DMS53 treated with DMSO at 0.1 percent for 48 hours (cell line): ENCODE measurements at regions not wholly inside any gene's neighbourhood (a gene's known extent, or its start where the extent isn't known, plus 50 kb on each side); places are given as distances from the start of the nearest gene placed in this dataset.

Source experiments
- DNase-seq: peaks from one replicate; lab custom pipeline; 2025; ENCODE audit not compliant: unreplicated experiment; lab: John Stamatoyannopoulos, UW

GRCh38 chr11:80632691-80633090, 1191.9 kb upstream of the TENM4 start:
- no peak for DNase-seq

GRCh38 chr11:80632156-80632555, 1191.3 kb upstream of the TENM4 start:
- DNase-seq: no peak

GRCh38 chr11:80629466-80629865, 1188.6 kb upstream of the TENM4 start:
- DNase-seq: no peak

GRCh38 chr11:80627364-80627763, 1186.5 kb upstream of the TENM4 start:
- no peak for DNase-seq

GRCh38 chr11:80626721-80627120, 1185.9 kb upstream of the TENM4 start:
- no peak for DNase-seq

- no peak for DNase-seq
Measured at GRCh38 chr11:80625563-80625962, 1184.7 kb upstream of the TENM4 start.

- no peak for DNase-seq
Measured at GRCh38 chr11:80621871-80622270, 1181.0 kb upstream of the TENM4 start.

- DNase-seq: no peak
Measured at GRCh38 chr11:80620867-80621266, 1180.0 kb upstream of the TENM4 start.

GRCh38 chr11:80617156-80617555, 1176.3 kb upstream of the TENM4 start:
- DNase-seq: no peak

- DNase-seq: no peak
Measured at GRCh38 chr11:80616070-80616800, 1175.4 kb upstream of the TENM4 start.

- DNase-seq: no peak
Measured at GRCh38 chr11:80613655-80614054, 1172.8 kb upstream of the TENM4 start.

- DNase-seq: no peak
Measured at GRCh38 chr11:80610516-80610915, 1169.7 kb upstream of the TENM4 start.

- no peak for DNase-seq
Measured at GRCh38 chr11:80603472-80603871, 1162.6 kb upstream of the TENM4 start.

- no peak for DNase-seq
Measured at GRCh38 chr11:80598905-80599304, 1158.1 kb upstream of the TENM4 start.

- no peak for DNase-seq
Measured at GRCh38 chr11:80596291-80596810, 1155.5 kb upstream of the TENM4 start.

GRCh38 chr11:80595011-80595410, 1154.2 kb upstream of the TENM4 start:
- no peak for DNase-seq

- DNase-seq: peak; percentile 93
Measured at GRCh38 chr11:80593648-80594374, 1153.0 kb upstream of the TENM4 start.

GRCh38 chr11:80592546-80592945, 1151.7 kb upstream of the TENM4 start:
- DNase-seq: no peak

- DNase-seq: no peak
Measured at GRCh38 chr11:80587906-80588305, 1147.1 kb upstream of the TENM4 start.

- DNase-seq: no peak
Measured at GRCh38 chr11:80586464-80586863, 1145.6 kb upstream of the TENM4 start.

GRCh38 chr11:80584661-80585060, 1143.8 kb upstream of the TENM4 start:
- no peak for DNase-seq

- DNase-seq: no peak
Measured at GRCh38 chr11:80569832-80570231, 1129.0 kb upstream of the TENM4 start.
